Retinal pigment epithelial cell (primary cell): ENCODE measurements at regions not wholly inside any gene's neighbourhood (a gene's known extent, or its start where the extent isn't known, plus 50 kb on each side); places are given as distances from the start of the nearest gene placed in this dataset.
"Not testable (repeated sequence)": the region's sequence is repeated elsewhere in the genome, so short reads cannot be mapped to it uniquely, and the experiment has no call there.

ENCODE experiments used
- DNase-seq: peaks from one replicate; pipeline ENCODE4 v3.0.0-alpha.2; 2010; ENCODE audit warnings: low read depth
- H3K4me3 ChIP-seq: 2 replicates; pipeline ENCODE4 v1.5.1; 2011; ENCODE audit warnings: mild to moderate bottlenecking, low read length, control low read depth, moderate library complexity
- CTCF ChIP-seq: conservative IDR thresholded peaks from 2 replicates; pipeline ENCODE4 v1.5.1; 2011; ENCODE audit warnings: low read depth, low read length, control low read depth, inconsistent platforms

DNA sequence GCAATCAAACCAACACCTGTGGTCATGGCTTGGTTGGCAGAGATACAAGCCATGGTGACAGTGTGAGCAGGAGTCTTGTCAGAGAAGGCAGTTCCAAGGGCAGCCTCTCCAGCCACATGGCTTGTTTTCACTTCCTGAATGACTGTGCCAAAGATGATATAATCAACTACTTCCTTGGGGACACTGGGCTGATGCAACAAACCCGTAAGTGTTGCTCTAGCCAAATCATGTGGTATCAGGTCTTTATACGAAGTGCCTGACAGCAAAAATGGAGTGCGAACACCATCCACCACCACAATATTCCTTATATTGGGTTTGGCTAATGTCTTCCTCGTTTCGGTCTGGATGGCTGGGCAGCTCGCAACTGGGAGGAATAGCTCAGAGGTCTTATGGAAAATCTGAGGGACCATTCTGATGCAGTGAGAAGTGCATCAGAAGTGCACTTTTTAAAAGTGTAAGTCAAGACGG, 922.0 kb downstream of the NLGN4X start:
- no peak for TF ChIP-seq CTCF
- DNase-seq, result no peak
- H3K4me3 ChIP-seq, result no peak overlapping the region

- H3K4me3 ChIP-seq, result no peak overlapping the region
- TF ChIP-seq CTCF, result no peak
- no peak for DNase-seq
Observed at GRCh38 chrX:5305452-5305851, 923.2 kb downstream of the NLGN4X start.

DNA sequence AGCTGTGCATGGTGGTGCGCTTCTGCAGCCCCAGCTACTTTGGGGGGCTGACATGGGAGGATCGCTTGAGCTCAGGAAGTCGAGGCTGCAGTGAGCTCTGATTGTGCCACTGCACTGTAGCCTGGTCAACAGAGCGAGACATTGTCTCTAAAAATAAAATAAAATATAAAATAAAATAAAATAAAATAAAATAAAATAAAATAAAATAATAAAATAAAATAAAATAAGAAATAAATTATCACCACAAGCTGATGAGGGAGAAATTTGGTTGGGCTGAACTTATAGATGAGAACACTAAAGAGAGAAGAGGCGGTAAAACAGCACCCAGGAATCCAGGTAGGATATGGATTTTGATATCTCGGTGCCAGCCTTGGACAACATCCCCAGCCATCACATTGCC, 933.7 kb downstream of the NLGN4X start:
- no peak overlapping the region for H3K4me3 ChIP-seq
- TF ChIP-seq CTCF, result no peak
- DNase-seq, result no peak

DNA sequence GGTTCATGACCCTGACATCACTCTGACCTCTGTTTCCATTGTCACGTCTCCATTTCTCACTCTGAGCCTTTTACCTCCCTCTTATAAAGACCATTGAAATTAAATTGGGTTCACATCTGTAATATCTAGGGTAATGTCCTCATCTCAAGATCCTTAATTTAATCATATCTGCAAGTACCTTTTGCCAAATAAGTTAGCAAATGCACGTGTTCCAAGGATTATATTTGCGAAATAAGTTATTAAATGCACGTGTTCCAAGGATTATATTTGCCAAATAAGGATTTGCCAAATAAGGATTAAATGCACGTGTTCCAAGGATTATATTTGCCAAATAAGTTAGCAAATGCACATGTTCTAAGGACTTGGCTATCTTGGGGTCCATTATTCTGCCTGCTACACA, 938.0 kb downstream of the NLGN4X start:
- TF ChIP-seq CTCF, result no peak
- DNase-seq, result no peak

DNA sequence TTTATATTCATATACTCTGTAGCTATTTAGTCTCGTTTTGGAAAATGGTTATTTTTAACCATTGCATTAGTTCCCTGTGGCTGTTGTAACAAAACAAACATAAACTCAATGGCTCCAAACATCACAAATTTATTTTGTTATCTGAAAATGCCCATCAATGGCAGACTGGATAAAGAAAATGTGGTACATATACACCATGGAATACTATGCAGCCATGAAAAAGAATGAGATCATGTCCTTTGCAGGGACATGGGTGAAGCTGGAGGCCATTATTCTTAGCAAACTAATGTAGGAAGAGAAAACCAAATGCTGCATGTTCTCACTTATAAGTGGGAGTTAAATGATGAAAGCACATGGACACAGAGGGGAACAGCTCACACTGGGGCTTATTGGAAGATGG, 938.7 kb downstream of the NLGN4X start:
- not testable (repeated sequence) for DNase-seq, H3K4me3 ChIP-seq

More for the DNA sequence above, 938.0 kb downstream of the NLGN4X start:
- no peak overlapping the region for H3K4me3 ChIP-seq

DNA sequence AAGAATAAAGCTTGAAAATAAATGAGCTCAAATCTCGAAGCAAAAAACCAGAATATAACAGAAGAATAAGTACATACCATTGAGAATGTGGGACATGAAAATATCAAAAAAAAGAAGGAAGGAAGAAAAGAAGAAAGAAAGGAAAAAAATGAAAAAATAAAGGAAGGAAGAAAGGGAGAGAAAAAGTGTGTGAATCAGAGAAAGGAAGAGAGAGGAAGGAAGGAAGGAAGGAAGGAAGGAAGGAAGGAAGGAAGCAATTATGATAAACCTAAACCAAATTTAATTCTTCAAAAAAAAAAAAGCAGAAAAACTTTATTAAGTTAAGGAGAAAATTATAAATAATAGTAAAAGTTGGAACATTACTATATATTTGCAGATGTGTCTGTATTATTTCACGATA, 949.8 kb downstream of the NLGN4X start:
- H3K4me3 ChIP-seq, result no peak overlapping the region
- DNase-seq, result no peak
- TF ChIP-seq CTCF, result no peak

- no peak for TF ChIP-seq CTCF
- H3K4me3 ChIP-seq, result no peak overlapping the region
- DNase-seq, result no peak
Observed at GRCh38 chrX:5265324-5265850, 963.3 kb downstream of the NLGN4X start.

- DNase-seq, result no peak
- H3K4me3 ChIP-seq, result no peak overlapping the region
- TF ChIP-seq CTCF, result no peak
Observed at GRCh38 chrX:5250106-5250505, 978.6 kb downstream of the NLGN4X start.
